Bronchial epithelial cell (primary cell): ENCODE measurements at regions not wholly inside any gene's neighbourhood (a gene's known extent, or its start where the extent isn't known, plus 50 kb on each side); places are given as distances from the start of the nearest gene placed in this dataset.
A peak's percentile ranks its signal among the peaks of the same experiment; 100 is the strongest.

Source experiments
- DNase-seq: peaks from one replicate; pipeline ENCODE4 v3.0.0-alpha.2; 2010; ENCODE audit warnings: low read depth
- FAIRE-seq: peaks from 2 replicates; lab custom pipeline; 2011; peaks lifted over from hg19 to GRCh38; lab: Jason Lieb, UNC
- H3K27me3 ChIP-seq: 2 replicates; pipeline ENCODE4 v1.5.1; 2011; ENCODE audit warnings: low read length; ENCODE audit not compliant: control insufficient read depth, insufficient read depth
- H3K36me3 ChIP-seq: 2 replicates; pipeline ENCODE4 v1.5.1; 2011; ENCODE audit warnings: low read length; ENCODE audit not compliant: control insufficient read depth, insufficient read depth
- H3K4me3 ChIP-seq: 2 replicates; pipeline ENCODE4 v1.5.1; 2011; ENCODE audit warnings: mild to moderate bottlenecking, low read depth, low read length, control low read depth
- TF ChIP-seq, protein P1 (sequence below): IDR thresholded peaks from 2 replicates; pipeline ENCODE4 v1.5.1; 2011; ENCODE audit warnings: mild to moderate bottlenecking, moderate library complexity, low read length, control low read depth, inconsistent platforms; ENCODE audit not compliant: insufficient read depth, severe bottlenecking

DNA sequence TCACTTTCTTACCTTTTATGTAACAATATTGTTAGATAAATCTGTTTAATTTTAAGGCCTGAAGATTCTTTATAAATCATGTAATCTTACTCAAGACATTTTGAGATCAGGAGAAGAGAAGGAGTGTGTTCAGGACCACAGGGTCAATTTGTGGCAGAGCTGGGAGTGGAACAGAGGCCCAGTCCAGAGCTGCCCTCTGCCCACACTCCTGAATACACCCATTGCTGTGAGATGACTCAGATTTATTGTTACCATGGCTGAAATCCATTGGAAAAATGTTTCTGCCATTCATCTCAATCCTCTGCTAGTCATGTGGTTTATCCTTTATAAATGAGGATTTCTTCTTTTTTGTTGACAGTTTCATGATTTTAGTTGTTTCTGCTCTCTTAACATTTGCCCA is 100.5 kb upstream of the STXBP6 start:
- TF ChIP-seq, protein P1, sequence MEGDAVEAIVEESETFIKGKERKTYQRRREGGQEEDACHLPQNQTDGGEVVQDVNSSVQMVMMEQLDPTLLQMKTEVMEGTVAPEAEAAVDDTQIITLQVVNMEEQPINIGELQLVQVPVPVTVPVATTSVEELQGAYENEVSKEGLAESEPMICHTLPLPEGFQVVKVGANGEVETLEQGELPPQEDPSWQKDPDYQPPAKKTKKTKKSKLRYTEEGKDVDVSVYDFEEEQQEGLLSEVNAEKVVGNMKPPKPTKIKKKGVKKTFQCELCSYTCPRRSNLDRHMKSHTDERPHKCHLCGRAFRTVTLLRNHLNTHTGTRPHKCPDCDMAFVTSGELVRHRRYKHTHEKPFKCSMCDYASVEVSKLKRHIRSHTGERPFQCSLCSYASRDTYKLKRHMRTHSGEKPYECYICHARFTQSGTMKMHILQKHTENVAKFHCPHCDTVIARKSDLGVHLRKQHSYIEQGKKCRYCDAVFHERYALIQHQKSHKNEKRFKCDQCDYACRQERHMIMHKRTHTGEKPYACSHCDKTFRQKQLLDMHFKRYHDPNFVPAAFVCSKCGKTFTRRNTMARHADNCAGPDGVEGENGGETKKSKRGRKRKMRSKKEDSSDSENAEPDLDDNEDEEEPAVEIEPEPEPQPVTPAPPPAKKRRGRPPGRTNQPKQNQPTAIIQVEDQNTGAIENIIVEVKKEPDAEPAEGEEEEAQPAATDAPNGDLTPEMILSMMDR = no peak
- H3K36me3 ChIP-seq = no peaks in the 10 kb centered on the region
- DNase-seq (peak; percentile 3), FAIRE-seq (no peak)
- no peak overlapping the region for H3K4me3 ChIP-seq
- H3K27me3 ChIP-seq = no peaks in the 10 kb centered on the region

DNA sequence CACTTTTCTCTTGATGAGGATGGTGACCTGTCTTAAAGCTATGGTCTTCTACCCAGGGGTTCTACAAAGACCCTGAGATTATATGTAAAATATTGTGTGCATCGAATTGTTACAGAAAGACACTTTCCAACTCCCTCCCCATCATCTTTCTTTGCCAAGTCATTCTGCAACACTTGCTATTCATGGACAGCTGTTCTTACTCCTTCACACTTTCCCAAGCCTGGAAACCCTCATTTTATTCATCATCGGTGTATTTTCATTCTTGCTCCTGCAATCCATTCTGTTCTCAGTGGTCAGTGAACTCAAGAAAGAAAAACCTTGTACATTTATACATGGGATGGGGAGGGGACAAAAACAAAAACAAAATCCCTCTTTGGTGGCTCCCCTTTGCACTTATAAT is 90.5 kb upstream of the STXBP6 start:
- no peak for FAIRE-seq
- TF ChIP-seq, protein P1 = no peak
- Histone ChIP-seq H3K36me3 (no peaks in the 10 kb centered on the region), H3K27me3 (no peaks in the 10 kb centered on the region), H3K4me3 (no peak overlapping the region)
- no peak for DNase-seq

DNA sequence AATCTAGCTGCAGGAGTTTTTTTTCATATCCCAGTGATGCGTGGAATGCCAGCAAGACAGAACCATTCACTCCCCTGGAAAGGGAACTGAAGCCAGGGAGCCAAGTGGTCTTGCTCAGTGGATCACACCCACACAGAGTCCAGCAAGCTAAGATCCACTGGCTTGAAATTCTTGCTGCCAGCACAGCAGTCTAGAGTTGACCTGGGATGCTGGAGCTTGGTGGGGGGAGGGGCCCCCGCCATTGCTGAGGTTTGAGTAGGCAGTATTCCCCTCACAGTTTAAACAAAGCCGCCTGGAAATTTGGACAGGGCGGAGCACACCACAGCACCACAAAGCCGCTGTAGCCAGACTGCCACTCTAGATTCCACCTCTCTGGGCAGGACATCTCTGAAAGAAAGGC is 86.9 kb upstream of the STXBP6 start:
- H3K4me3 ChIP-seq = no peak overlapping the region
- DNase-seq = no peak
- H3K36me3 ChIP-seq = no peaks in the 10 kb centered on the region
- no peak for FAIRE-seq
- TF ChIP-seq, protein P1 = no peak
- H3K27me3 ChIP-seq = no peaks in the 10 kb centered on the region

DNA sequence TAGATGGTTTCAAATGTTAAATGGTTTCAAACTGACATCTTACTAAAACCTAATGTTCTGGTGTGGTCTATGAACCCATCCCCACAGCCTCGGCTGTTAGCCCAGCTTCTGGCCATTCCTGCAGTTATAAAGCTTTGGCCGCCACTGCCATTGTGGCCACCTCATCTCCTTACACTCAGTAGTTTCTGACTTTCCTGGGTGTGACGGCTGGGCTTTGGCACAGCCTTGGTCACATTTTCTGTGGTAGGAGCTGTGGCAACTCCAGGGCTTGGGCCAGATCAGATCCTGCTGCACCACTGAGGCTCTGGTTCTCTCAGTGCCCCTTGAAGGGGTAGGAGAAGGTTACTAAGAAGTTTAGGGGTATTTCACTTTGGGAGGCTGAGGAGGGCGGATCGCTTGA is 84.2 kb upstream of the STXBP6 start:
- TF ChIP-seq, protein P1 = no peak
- Histone ChIP-seq H3K36me3 (no peaks in the 10 kb centered on the region), H3K4me3 (no peak overlapping the region), H3K27me3 (no peaks in the 10 kb centered on the region)
- FAIRE-seq = no peak
- no peak for DNase-seq

DNA sequence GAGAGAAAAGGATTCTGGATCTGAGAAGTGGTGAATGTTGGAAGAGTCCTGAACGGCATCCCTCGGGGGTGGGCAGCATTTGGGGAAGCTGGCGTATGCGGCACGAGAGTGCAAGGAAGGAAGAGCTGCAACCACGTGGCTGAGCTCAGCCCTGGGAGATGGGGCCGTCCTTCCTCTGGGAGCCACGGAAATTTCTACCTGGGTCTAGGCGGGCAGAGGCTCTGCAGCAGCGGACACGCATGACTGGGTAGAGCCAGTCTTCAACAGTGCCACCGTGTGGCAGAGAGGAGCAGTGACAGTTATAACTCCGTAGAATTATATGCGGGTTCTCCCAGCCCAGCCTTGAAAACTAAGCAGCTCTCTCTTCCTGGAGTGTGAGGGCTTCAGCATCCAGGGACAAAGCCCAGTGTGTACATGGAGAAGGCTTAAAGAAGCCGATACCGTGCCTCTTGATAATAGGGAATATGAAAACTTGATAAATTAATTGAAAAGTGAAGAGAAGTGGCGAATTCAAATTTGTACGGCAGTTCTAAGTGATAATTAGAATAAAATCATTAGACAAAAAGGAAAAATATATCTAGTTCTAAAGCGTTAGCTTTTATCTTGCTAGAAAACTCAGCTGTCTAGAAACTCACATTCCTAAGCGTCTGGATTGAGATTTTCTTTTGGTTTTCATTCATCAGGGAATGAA is 82.9 kb upstream of the STXBP6 start:
- DNase-seq (peak; percentile 47), FAIRE-seq (no peak)
- TF ChIP-seq, protein P1 = peak; percentile 88
- H3K36me3 ChIP-seq = no peaks in the 10 kb centered on the region
- no peak overlapping the region for H3K4me3 ChIP-seq
- H3K27me3 ChIP-seq = no peaks in the 10 kb centered on the region

GRCh38 chr14:25132094-25132493 is 82.1 kb upstream of the STXBP6 start:
- Histone ChIP-seq H3K36me3 (no peaks in the 10 kb centered on the region), H3K4me3 (no peak overlapping the region), H3K27me3 (no peaks in the 10 kb centered on the region)
- FAIRE-seq (no peak), DNase-seq (no peak)
- TF ChIP-seq, protein P1 = no peak
